ENCODE measurements at regions not wholly inside any gene's neighbourhood (a gene's known extent, or its start where the extent isn't known, plus 50 kb on each side); places are given as distances from the start of the nearest gene placed in this dataset.

GRCh38 chr3:177792311-177793030 lies 595.2 kb upstream of the TBL1XR1 start:
- TF ChIP-seq CTCF (IDR thresholded peaks at IDR 0.05) (no peak), GABPB1 (CRISPR knock-in tag; IDR thresholded peaks at IDR 0.05) (no peak), ZNF121 (CRISPR knock-in tag; IDR thresholded peaks at IDR 0.05) (no peak), E2F5 (CRISPR knock-in tag; IDR thresholded peaks at IDR 0.05) (no peak)
